ENCODE measurements at regions not wholly inside any gene's neighbourhood (a gene's known extent, or its start where the extent isn't known, plus 50 kb on each side); places are given as distances from the start of the nearest gene placed in this dataset.

- TF ChIP-seq ARNTL (CRISPR knock-in tag; IDR thresholded peaks at IDR 0.05; ENCODE audit: borderline replicate concordance, low read depth): no peak
- TF ChIP-seq, protein P1, sequence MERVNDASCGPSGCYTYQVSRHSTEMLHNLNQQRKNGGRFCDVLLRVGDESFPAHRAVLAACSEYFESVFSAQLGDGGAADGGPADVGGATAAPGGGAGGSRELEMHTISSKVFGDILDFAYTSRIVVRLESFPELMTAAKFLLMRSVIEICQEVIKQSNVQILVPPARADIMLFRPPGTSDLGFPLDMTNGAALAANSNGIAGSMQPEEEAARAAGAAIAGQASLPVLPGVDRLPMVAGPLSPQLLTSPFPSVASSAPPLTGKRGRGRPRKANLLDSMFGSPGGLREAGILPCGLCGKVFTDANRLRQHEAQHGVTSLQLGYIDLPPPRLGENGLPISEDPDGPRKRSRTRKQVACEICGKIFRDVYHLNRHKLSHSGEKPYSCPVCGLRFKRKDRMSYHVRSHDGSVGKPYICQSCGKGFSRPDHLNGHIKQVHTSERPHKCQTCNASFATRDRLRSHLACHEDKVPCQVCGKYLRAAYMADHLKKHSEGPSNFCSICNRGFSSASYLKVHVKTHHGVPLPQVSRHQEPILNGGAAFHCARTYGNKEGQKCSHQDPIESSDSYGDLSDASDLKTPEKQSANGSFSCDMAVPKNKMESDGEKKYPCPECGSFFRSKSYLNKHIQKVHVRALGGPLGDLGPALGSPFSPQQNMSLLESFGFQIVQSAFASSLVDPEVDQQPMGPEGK (CRISPR knock-in tag; IDR thresholded peaks at IDR 0.05; ENCODE audit: borderline replicate concordance): no peak
Observed at GRCh38 chr1:87939444-87939843, 610.8 kb downstream of the LMO4 start.
